Liver (tissue), 3 donors: ENCODE measurements at regions not wholly inside any gene's neighbourhood (a gene's known extent, or its start where the extent isn't known, plus 50 kb on each side); places are given as distances from the start of the nearest gene placed in this dataset.

Experiments
- CTCF ChIP-seq: fragments of 150-350 bp; IDR thresholded peaks from 2 replicates; pipeline ENCODE4 v1.5.1; 2017; ENCODE audit warnings: improper control_type of control experiment, low read depth, low read length; ENCODE audit not compliant: missing input control
- GABPA ChIP-seq, 2 donors: IDR thresholded peaks in 1 of 2; conservative IDR thresholded peaks in 1 of 2; 2 replicates each; pipeline ENCODE4 v1.6.1; 2016; ENCODE audit warnings: antibody characterized with exemption in 2 of 2, mild to moderate bottlenecking in 1 of 2, moderate library complexity in 1 of 2
- HNF4A ChIP-seq, 2 donors: conservative IDR thresholded peaks; 2 replicates each; pipeline ENCODE4 v1.6.1; 2016; ENCODE audit warnings: antibody characterized with exemption in 2 of 2, mild to moderate bottlenecking in 2 of 2
- JUND ChIP-seq, 2 donors: IDR thresholded peaks; 2 replicates each; pipeline ENCODE4 v1.6.1; 2016; ENCODE audit warnings: antibody characterized with exemption in 2 of 2
- RAD21 ChIP-seq, 2 donors: IDR thresholded peaks; 2 replicates each; pipeline ENCODE4 v1.6.1; 2016; ENCODE audit warnings: antibody characterized with exemption in 2 of 2, mild to moderate bottlenecking in 2 of 2
- RXRA ChIP-seq, 2 donors: IDR thresholded peaks; 2 replicates each; pipeline ENCODE4 v1.6.1; 2017 to 2018; ENCODE audit warnings: antibody characterized with exemption in 2 of 2, mild to moderate bottlenecking in 1 of 2
- SP1 ChIP-seq: IDR thresholded peaks from 2 replicates; pipeline ENCODE4 v1.6.1; 2018; ENCODE audit warnings: antibody characterized with exemption, mild to moderate bottlenecking
- TAF1 ChIP-seq: conservative IDR thresholded peaks from 2 replicates; pipeline ENCODE4 v1.6.1; 2016; ENCODE audit warnings: antibody characterized with exemption, mild to moderate bottlenecking
- YY1 ChIP-seq: IDR thresholded peaks from 2 replicates; pipeline ENCODE4 v1.6.1; 2016; ENCODE audit warnings: antibody characterized with exemption, mild to moderate bottlenecking
- donor health status: healthy.
- donor health status: healthy.

DNA sequence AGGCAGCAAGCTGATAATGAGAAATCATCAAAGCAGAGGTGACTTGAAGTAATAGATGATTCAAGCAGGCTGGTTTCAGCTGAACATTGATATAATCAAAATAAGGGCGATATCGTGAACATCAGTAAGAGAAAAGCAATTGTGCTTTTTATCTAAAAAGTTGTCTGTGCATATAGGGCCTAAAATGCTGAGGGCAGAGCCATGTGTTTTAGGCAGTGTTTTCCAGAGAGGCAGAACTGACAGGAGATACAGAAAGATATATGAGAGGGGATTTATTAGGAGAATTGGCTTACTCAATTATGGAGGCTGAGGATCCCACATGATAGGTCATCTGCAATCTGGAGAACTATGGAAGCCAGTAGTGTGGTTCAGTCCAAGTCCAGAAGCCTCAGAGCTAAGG, 136.5 kb upstream of the NPY2R start:
- no peak for TF ChIP-seq CTCF
- no peak for TF ChIP-seq JUND (IDR thresholded peaks at IDR 0.05)
- no peak for TF ChIP-seq TAF1
- no peak for TF ChIP-seq SP1
- TF ChIP-seq YY1, result no peak
- no peak for TF ChIP-seq RAD21 (IDR thresholded peaks at IDR 0.05)
- no peak for TF ChIP-seq RXRA (IDR thresholded peaks at IDR 0.05)
- TF ChIP-seq HNF4A (conservative IDR thresholded peaks at IDR 0.05), result no peak
- no peak for TF ChIP-seq GABPA (IDR thresholded peaks at IDR 0.05 in 1 of 2, conservative IDR thresholded peaks at IDR 0.05 in 1 of 2)
